Mesendoderm (in vitro differentiated cells): ENCODE measurements at regions not wholly inside any gene's neighbourhood (a gene's known extent, or its start where the extent isn't known, plus 50 kb on each side); places are given as distances from the start of the nearest gene placed in this dataset.
A peak's percentile ranks its signal among the peaks of the same experiment; 100 is the strongest.
"Not testable (repeated sequence)": the region's sequence is repeated elsewhere in the genome, so short reads cannot be mapped to it uniquely, and the experiment has no call there.

Experiments
- DNase-seq: peaks from one replicate; pipeline ENCODE4 v3.0.0; 2013
- H2AK5ac ChIP-seq: 2 replicates; pipeline ENCODE4 v1.6.1; 2013; ENCODE audit warnings: low read length, inconsistent platforms
- H2BK120ac ChIP-seq: 2 replicates; pipeline ENCODE4 v1.6.1; 2013; ENCODE audit warnings: low read depth, mild to moderate bottlenecking, low read length, moderate library complexity, mixed read lengths
- H2BK15ac ChIP-seq: replicated peaks from 2 replicates; pipeline ENCODE4 v1.6.1; 2013; ENCODE audit warnings: low read depth, mild to moderate bottlenecking, moderate library complexity
- H2BK5ac ChIP-seq: 2 replicates; pipeline ENCODE4 v1.6.1; 2013; ENCODE audit warnings: low read length, inconsistent platforms
- H3K18ac ChIP-seq: 2 replicates; pipeline ENCODE4 v1.6.1; 2013; ENCODE audit warnings: mild to moderate bottlenecking, low read length, mixed read lengths
- H3K23ac ChIP-seq: one replicate; pipeline ENCODE4 v1.6.1; 2013; ENCODE audit warnings: low read length
- H3K27ac ChIP-seq: 2 replicates; pipeline ENCODE4 v1.5.1; 2013; ENCODE audit warnings: low read depth, mild to moderate bottlenecking, inconsistent platforms, low read length, moderate library complexity
- H3K27me3 ChIP-seq: 2 replicates; pipeline ENCODE4 v1.6.1; 2013; ENCODE audit warnings: low read length, control low read depth, mild to moderate bottlenecking, inconsistent platforms; ENCODE audit not compliant: insufficient read depth, poor library complexity
- H3K36me3 ChIP-seq: 2 replicates; pipeline ENCODE4 v1.6.1; 2013; ENCODE audit warnings: low read length, inconsistent platforms; ENCODE audit not compliant: control insufficient read depth, insufficient read depth
- H3K4ac ChIP-seq: one replicate; pipeline ENCODE4 v1.6.1; 2013; ENCODE audit warnings: low read depth, mild to moderate bottlenecking, low read length, moderate library complexity
- H3K4me1 ChIP-seq: 2 replicates; pipeline ENCODE4 v1.6.1; 2013; ENCODE audit warnings: low read depth, low read length, inconsistent platforms; ENCODE audit not compliant: control insufficient read depth
- H3K4me2 ChIP-seq: 2 replicates; pipeline ENCODE4 v1.6.1; 2013; ENCODE audit warnings: low read length
- H3K4me3 ChIP-seq: 2 replicates; pipeline ENCODE4 v1.5.1; 2013; ENCODE audit warnings: mild to moderate bottlenecking, low read length
- H3K56ac ChIP-seq: one replicate; pipeline ENCODE4 v1.6.1; 2013; ENCODE audit warnings: low read length
- H3K79me1 ChIP-seq: 2 replicates; pipeline ENCODE4 v1.6.1; 2013; ENCODE audit warnings: low read length, inconsistent platforms
- H3K79me2 ChIP-seq: 2 replicates; pipeline ENCODE4 v1.6.1; 2013; ENCODE audit warnings: mild to moderate bottlenecking, low read length; ENCODE audit not compliant: control insufficient read depth, insufficient read depth
- H3K9ac ChIP-seq: 2 replicates; pipeline ENCODE4 v1.6.1; 2013; ENCODE audit warnings: low read length, inconsistent platforms
- H4K5ac ChIP-seq: one replicate; pipeline ENCODE4 v1.6.1; 2013; ENCODE audit warnings: low read length
- H4K8ac ChIP-seq: one replicate; pipeline ENCODE4 v1.6.1; 2013; ENCODE audit warnings: low read depth, mild to moderate bottlenecking, control low read depth, low read length, moderate library complexity
- WGBS: extraction: QIAGEN DNeasy Blood & Tissue Kit; methylation state at CpG from one replicate; pipeline ENCODE4 v1.1.7; 2013; ENCODE audit warnings: low lambda C conversion rate, missing lambda C conversion rate; ENCODE audit not compliant: insufficient coverage; ENCODE audit errors: extremely low coverage; 5-methylcytosine and 5-hydroxymethylcytosine counted together

DNA sequence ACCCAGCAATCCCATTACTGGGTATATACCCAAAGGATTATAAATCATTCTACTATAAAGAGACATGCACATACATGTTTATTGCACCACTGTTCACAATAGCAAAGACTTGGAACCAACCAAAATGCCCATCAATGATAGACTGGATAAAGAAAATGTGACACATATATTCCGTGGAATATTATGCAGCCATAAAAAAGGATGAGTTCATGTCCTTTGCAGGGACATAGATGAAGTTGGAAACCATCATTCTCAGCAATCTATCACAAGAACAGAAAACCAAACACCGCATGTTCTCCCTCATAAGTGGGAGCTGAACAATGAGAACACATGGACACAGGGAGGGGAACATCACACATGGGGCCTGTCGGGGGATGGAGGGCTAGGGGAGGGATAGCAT, 113.2 kb upstream of the PRSS1 start:
- not testable (repeated sequence) for H2AK5ac ChIP-seq, H2BK120ac ChIP-seq, H4K5ac ChIP-seq, H3K4me3 ChIP-seq, H4K8ac ChIP-seq, H3K79me2 ChIP-seq, DNase-seq, H3K79me1 ChIP-seq, H3K23ac ChIP-seq, H3K4me2 ChIP-seq, H2BK5ac ChIP-seq, H3K56ac ChIP-seq, H3K27ac ChIP-seq, H3K9ac ChIP-seq, H3K27me3 ChIP-seq, H3K4ac ChIP-seq, H3K18ac ChIP-seq, H3K4me1 ChIP-seq, H3K36me3 ChIP-seq, H2BK15ac ChIP-seq
- no CpG with 5 or more reads among the region's 3 CpGs for WGBS

DNA sequence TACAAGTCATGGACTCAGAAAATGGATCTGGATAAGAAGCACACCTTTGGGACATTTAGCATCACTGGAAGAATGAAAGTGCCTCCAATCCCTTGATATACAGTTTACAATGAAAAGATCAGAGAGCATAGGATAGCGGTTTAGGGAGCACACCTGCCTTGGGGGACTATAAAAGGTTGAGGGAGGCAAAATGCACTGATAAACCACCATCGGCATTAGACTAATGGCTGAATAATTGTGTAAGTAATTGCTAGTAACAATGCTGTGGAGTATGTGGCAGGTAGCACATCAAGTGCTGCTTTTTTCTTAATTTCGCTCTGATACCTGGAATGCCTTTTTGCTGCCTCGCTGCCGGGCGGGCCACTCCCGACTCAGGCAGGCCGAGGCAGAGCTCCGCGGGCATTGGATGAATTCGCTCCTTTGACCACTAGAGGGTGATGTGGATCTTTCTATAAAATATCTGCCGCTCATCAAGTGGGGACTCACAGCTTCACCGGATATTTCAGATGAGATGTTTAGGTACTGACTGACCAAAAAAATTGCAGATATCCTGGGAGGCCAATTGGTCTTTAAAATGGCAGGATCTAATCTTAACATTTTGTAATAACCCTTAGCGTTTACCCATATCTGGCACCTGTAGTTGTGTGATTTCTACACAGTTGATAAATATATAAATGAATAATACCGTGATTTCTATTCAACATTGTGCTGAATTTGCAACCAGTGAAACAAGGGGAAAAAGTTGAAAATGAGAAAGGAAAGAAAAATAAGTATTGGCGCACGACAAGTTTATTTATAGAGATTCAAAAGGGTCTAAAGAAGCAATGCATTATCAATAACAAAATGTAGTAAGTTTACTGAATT, 116.8 kb upstream of the PRSS1 start:
- H3K27ac ChIP-seq: no peak overlapping the region
- no peak overlapping the region for H2AK5ac ChIP-seq
- no CpG with 5 or more reads among the region's 17 CpGs for WGBS
- H3K36me3 ChIP-seq: no peaks in the 10 kb centered on the region
- H3K56ac ChIP-seq: no peak overlapping the region
- no peak overlapping the region for H3K4me3 ChIP-seq
- no peaks in the 10 kb centered on the region for H3K79me1 ChIP-seq
- no peak overlapping the region for H3K9ac ChIP-seq
- H3K4me2 ChIP-seq: no peak overlapping the region
- no peaks in the 10 kb centered on the region for H3K27me3 ChIP-seq
- no peak overlapping the region for H4K5ac ChIP-seq
- H2BK15ac ChIP-seq: no peak overlapping the region
- H2BK5ac ChIP-seq: no peak overlapping the region
- H3K18ac ChIP-seq: no peak overlapping the region
- no peak overlapping the region for H4K8ac ChIP-seq
- H2BK120ac ChIP-seq: no peak overlapping the region
- H3K23ac ChIP-seq: no peak overlapping the region
- H3K4ac ChIP-seq: no peak overlapping the region
- peak; percentile 83 for DNase-seq
- H3K4me1 ChIP-seq: no peaks in the 10 kb centered on the region
- H3K79me2 ChIP-seq: no peaks in the 10 kb centered on the region

DNA sequence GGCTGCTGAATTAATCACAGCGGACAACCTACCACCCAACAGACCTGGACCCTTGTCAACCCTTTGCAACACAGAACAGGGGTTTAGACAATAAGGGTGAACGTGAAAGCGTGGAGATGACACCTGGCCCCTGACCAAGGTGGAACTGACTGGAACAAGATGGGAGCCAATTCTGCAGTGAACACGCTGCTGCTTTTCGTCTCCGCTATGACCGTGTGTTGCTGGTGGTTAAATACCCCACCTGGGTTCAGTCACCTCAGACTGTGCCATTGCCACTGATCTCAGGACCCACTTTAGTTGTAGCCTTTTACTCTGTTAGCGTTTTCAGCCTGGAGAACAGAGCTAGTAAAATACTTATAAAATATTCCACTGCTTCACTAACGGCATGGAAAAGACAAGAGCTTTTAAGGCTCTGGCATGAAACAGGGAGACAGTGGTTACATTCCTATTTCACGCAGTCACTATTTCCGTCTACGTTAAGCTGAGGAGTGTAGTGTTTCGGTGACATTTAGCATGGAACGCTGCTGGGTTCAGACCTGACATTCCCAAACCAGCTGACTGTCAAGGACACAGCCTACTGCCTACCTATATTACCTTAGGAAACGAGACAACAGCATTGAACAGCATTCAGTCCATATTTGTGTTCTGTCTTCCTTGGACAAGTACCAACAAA, 119.5 kb upstream of the PRSS1 start:
- H3K79me2 ChIP-seq: no peaks in the 10 kb centered on the region
- H3K27me3 ChIP-seq: no peaks in the 10 kb centered on the region
- H2BK5ac ChIP-seq: no peak overlapping the region
- H3K4me3 ChIP-seq: no peak overlapping the region
- no peak overlapping the region for H2BK120ac ChIP-seq
- H3K4ac ChIP-seq: no peak overlapping the region
- no peak overlapping the region for H3K9ac ChIP-seq
- H3K56ac ChIP-seq: no peak overlapping the region
- peak; percentile 81 for DNase-seq
- no peak overlapping the region for H4K8ac ChIP-seq
- H3K36me3 ChIP-seq: no peaks in the 10 kb centered on the region
- no peaks in the 10 kb centered on the region for H3K4me1 ChIP-seq
- H3K79me1 ChIP-seq: no peaks in the 10 kb centered on the region
- no peak overlapping the region for H2AK5ac ChIP-seq
- no peak overlapping the region for H3K18ac ChIP-seq
- no peak overlapping the region for H3K23ac ChIP-seq
- no peak overlapping the region for H3K27ac ChIP-seq
- no peak overlapping the region for H4K5ac ChIP-seq
- WGBS: no CpG with 5 or more reads among the region's 15 CpGs
- no peak overlapping the region for H2BK15ac ChIP-seq
- H3K4me2 ChIP-seq: no peak overlapping the region

DNA sequence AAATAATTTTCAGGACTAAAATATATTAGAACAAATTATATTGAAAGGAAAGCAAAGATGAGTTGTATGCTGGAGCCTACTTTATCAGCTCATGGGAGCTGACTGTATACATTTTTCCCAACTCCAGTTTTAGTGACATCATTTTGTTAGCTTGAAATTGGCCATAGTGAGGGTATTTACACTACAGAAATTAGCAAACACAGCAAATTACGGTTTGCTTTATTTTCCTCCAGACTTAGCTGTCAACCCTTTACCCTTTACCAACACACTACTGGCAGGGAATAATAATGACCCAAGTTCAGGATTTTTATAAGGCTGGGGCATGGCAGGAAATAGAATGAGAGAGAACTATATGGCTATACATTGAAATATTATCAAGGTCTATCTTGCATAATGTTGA, 120.3 kb upstream of the PRSS1 start:
- no peak for DNase-seq
- Histone ChIP-seq H3K23ac (no peak overlapping the region), H3K18ac (no peak overlapping the region), H3K4me3 (no peak overlapping the region), H3K4ac (no peak overlapping the region), H2BK120ac (no peak overlapping the region), H4K5ac (no peak overlapping the region), H3K79me2 (no peaks in the 10 kb centered on the region), H3K27ac (no peak overlapping the region), H3K4me2 (no peak overlapping the region), H4K8ac (no peak overlapping the region), H3K56ac (no peak overlapping the region), H2BK5ac (no peak overlapping the region), H3K4me1 (no peaks in the 10 kb centered on the region), H2BK15ac (no peak overlapping the region), H3K27me3 (no peaks in the 10 kb centered on the region), H3K36me3 (no peaks in the 10 kb centered on the region), H3K9ac (no peak overlapping the region), H2AK5ac (no peak overlapping the region), H3K79me1 (no peaks in the 10 kb centered on the region)
- WGBS: no CpG with 5 or more reads among the region's 1 CpG

DNA sequence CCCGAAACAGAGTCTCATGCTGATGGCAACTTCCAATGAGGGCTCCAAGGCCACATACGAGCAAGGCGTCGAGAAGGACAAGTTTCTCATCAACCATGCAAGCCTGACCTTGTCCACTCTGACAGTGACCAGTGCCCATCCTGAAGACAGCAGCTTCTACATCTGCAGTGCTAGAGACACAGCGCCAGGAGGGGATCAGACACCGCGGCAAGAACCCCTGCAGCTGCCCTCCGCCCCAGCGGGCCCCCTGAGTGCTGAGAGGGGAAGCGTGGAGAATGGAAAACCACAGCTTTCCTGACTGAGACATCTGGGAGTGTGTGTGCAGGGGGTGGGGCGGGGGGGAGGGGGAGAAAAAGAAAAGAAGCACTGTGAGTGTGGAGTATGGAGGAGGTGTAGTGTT, 122.0 kb upstream of the PRSS1 start:
- H4K8ac ChIP-seq, H3K4me2 ChIP-seq, H3K4me1 ChIP-seq, H3K56ac ChIP-seq, H3K79me1 ChIP-seq, H3K4me3 ChIP-seq, H2BK120ac ChIP-seq, H4K5ac ChIP-seq, H2BK5ac ChIP-seq, H3K79me2 ChIP-seq, H3K9ac ChIP-seq, H2AK5ac ChIP-seq, H3K18ac ChIP-seq, H3K36me3 ChIP-seq, DNase-seq, H3K27ac ChIP-seq, H3K4ac ChIP-seq, H2BK15ac ChIP-seq, H3K23ac ChIP-seq, H3K27me3 ChIP-seq: not testable (repeated sequence)
- WGBS: no CpG with 5 or more reads among the region's 11 CpGs
